Ovary (tissue), 7 donors: ENCODE measurements at regions not wholly inside any gene's neighbourhood (a gene's known extent, or its start where the extent isn't known, plus 50 kb on each side); places are given as distances from the start of the nearest gene placed in this dataset.
A peak's percentile ranks its signal among the peaks of the same experiment; 100 is the strongest.

ENCODE experiments used
- DNase-seq, 5 donors: peaks; one replicate each; pipeline ENCODE4 v3.0.0-alpha.2; 2019 to 2020
- H3K27ac ChIP-seq, 2 donors: fragments of 200-600 bp; one replicate each; pipeline versions ENCODE4 v1.5.1 to v1.8.0; 2019 to 2022
- H3K27me3 ChIP-seq: fragments of 200-600 bp; one replicate; pipeline ENCODE4 v1.8.0; 2022
- H3K36me3 ChIP-seq: fragments of 200-600 bp; sonication (generic); one replicate; pipeline ENCODE4 v1.5.1; 2019
- H3K4me1 ChIP-seq: one replicate; pipeline ENCODE4 v1.8.1; 2013; ENCODE audit warnings: mild to moderate bottlenecking, moderate library complexity; ENCODE audit not compliant: insufficient read depth
- H3K4me3 ChIP-seq: fragments of 200-600 bp; sonication (generic); one replicate; pipeline ENCODE4 v1.5.1; 2017
- H3K9me3 ChIP-seq, 2 donors: fragments of 200-600 bp in 1 of 2; sonication (generic) in 1 of 2; one replicate each; pipeline versions ENCODE4 v1.5.1 to v1.8.1; 2013 to 2019; ENCODE audit warnings: mild to moderate bottlenecking in 1 of 2, moderate library complexity in 1 of 2
- CTCF ChIP-seq, 3 donors: fragments of 450-650 bp in 2 of 3; fragments of 200-600 bp in 1 of 3; IDR thresholded peaks; one replicate each; pipeline versions ENCODE4 v1.5.1 to v1.8.0; 2016 to 2022; ENCODE audit warnings: antibody characterized with exemption in 3 of 3, mild to moderate bottlenecking in 1 of 3
- EP300 ChIP-seq: sonication (generic); formaldehyde crosslinking; IDR thresholded peaks from one replicate; pipeline ENCODE4 v1.6.1; 2017; ENCODE audit warnings: antibody characterized with exemption
- POLR2A ChIP-seq: fragments of 450-650 bp; IDR thresholded peaks from one replicate; pipeline ENCODE4 v1.6.1; 2017; ENCODE audit warnings: antibody characterized with exemption, mild to moderate bottlenecking, moderate library complexity
- WGBS, 3 donors: extraction: QIAGEN DNeasy Blood & Tissue Kit in 1 of 3; methylation state at CpG; one replicate each; pipeline versions ENCODE4 v1.1.5 to v1.1.7; 2013 to 2017; 5-methylcytosine and 5-hydroxymethylcytosine counted together
- intact Hi-C, 4 donors: fragments of 100-400 bp; cut with DNase I; formaldehyde crosslinking; loops; one replicate each; pipeline versions ENCODE4 v1.11.0 to v1.15.1; 2022 to 2023
- donor health status: DM: no; HTN: no; CAD: no; lungs with moderate emphysema.
- donor health status: DM: no; HTN: no; CAD: no.
- donor health status: Bipolar disorder and iron deficiency.
- donor health status: DM: no; HTN: no; CAD: no.
- donor health status: DM: yes; HTN: yes; CAD: no.

GRCh38 chr9:88216126-88216995 lies 78.1 kb upstream of the SPATA31C2 start:
- TF ChIP-seq CTCF (IDR thresholded peaks at IDR 0.05) (no peak), POLR2A (no peak), EP300 (no peak)
- DNase-seq = no peak
- no peak overlapping the region for H3K4me3 ChIP-seq
- H3K4me1 ChIP-seq = no peaks in the 10 kb centered on the region
- intact Hi-C loops = no loop called here
- no peak overlapping the region for H3K27ac ChIP-seq
- H3K36me3 ChIP-seq = no peaks in the 10 kb centered on the region
- 74 to 81% (median 78%) methylated on average over 29 of the region's 29 CpGs for WGBS, 3 donors
- no peaks in the 10 kb centered on the region for H3K27me3 ChIP-seq
- no peaks in the 10 kb centered on the region for H3K9me3 ChIP-seq

- DNase-seq = no peak
- Histone ChIP-seq H3K27ac (no peak overlapping the region), H3K36me3 (no peaks in the 10 kb centered on the region), H3K9me3 (no peaks in the 10 kb centered on the region), H3K4me1 (no peaks in the 10 kb centered on the region), H3K4me3 (no peak overlapping the region), H3K27me3 (no peaks in the 10 kb centered on the region)
- intact Hi-C loops = no loop called here
- TF ChIP-seq POLR2A = no peak
- no peak for TF ChIP-seq CTCF (IDR thresholded peaks at IDR 0.05)
- TF ChIP-seq EP300 = no peak
- WGBS, 3 donors = 28 to 34% (median 29%) methylated on average over 10 of the region's 10 CpGs
Measured at GRCh38 chr9:88215196-88216125, 77.2 kb upstream of the SPATA31C2 start.

GRCh38 chr9:88202321-88202720 lies 64.0 kb upstream of the SPATA31C2 start:
- Histone ChIP-seq H3K27ac (no peak overlapping the region), H3K4me3 (no peak overlapping the region), H3K4me1 (peaks cover 2% of the 10 kb centered on the region), H3K9me3 (no peaks in the 10 kb centered on the region), H3K27me3 (no peaks in the 10 kb centered on the region), H3K36me3 (no peaks in the 10 kb centered on the region)
- intact Hi-C loops = no loop called here
- DNase-seq = no peak
- no peak for TF ChIP-seq EP300
- TF ChIP-seq CTCF (IDR thresholded peaks at IDR 0.05) = no peak
- WGBS, 3 donors = 84 to 87% (median 85%) methylated on average over 8 of the region's 8 CpGs

GRCh38 chr9:88198341-88198807 lies 60.1 kb upstream of the SPATA31C2 start:
- Histone ChIP-seq H3K4me1 (peaks cover 2% of the 10 kb centered on the region), H3K27me3 (no peaks in the 10 kb centered on the region), H3K9me3 (no peaks in the 10 kb centered on the region), H3K36me3 (no peaks in the 10 kb centered on the region), H3K27ac (no peak overlapping the region), H3K4me3 (peak overlapping the region; percentile 24)
- 27 to 31% (median 31%) methylated on average over 7 of the region's 7 CpGs for WGBS, 3 donors
- DNase-seq = peak in 1 of 5 donors; percentile 23
- TF ChIP-seq POLR2A (no peak), EP300 (no peak)
- intact Hi-C loops = no loop called here
